GM19351 (cell line): ENCODE measurements at regions not wholly inside any gene's neighbourhood (a gene's known extent, or its start where the extent isn't known, plus 50 kb on each side); places are given as distances from the start of the nearest gene placed in this dataset.
"Not testable (repeated sequence)": the region's sequence is repeated elsewhere in the genome, so short reads cannot be mapped to it uniquely, and the experiment has no call there.

Experiments
- ATAC-seq: cut with Tn5 transposase; IDR thresholded peaks from one replicate; pipeline ENCODE4 v1.9.1; 2021; ENCODE audit warnings: mild to moderate bottlenecking, moderate library complexity; ENCODE audit not compliant: unreplicated experiment

- ATAC-seq = no peak
These were observed 238.8 kb downstream of the AACS start for GRCh38 chr12:125304029-125304428.

- no peak for ATAC-seq
These were observed 240.0 kb downstream of the AACS start for GRCh38 chr12:125305231-125305630.

GRCh38 chr12:125310461-125310860 lies 245.2 kb downstream of the AACS start:
- no peak for ATAC-seq

- ATAC-seq = no peak
These were observed 245.8 kb downstream of the AACS start for GRCh38 chr12:125311050-125311449.

GRCh38 chr12:125312471-125312870 lies 247.2 kb downstream of the AACS start:
- ATAC-seq = no peak

- no peak for ATAC-seq
These were observed 249.0 kb downstream of the AACS start for GRCh38 chr12:125314051-125314755.

GRCh38 chr12:125315771-125316170 lies 250.5 kb downstream of the AACS start:
- no peak for ATAC-seq

GRCh38 chr12:125320177-125320576 lies 254.9 kb downstream of the AACS start:
- no peak for ATAC-seq

GRCh38 chr12:125324861-125325490 lies 259.7 kb downstream of the AACS start:
- no peak for ATAC-seq

GRCh38 chr12:125329239-125330102 lies 264.2 kb downstream of the AACS start:
- no peak for ATAC-seq

GRCh38 chr12:125330645-125331341 lies 265.6 kb downstream of the AACS start:
- ATAC-seq = peak; percentile 88

GRCh38 chr12:125331342-125332052 lies 266.3 kb downstream of the AACS start:
- ATAC-seq = no peak

GRCh38 chr12:125332900-125333299 lies 267.7 kb downstream of the AACS start:
- no peak for ATAC-seq

GRCh38 chr12:125336246-125336645 lies 271.0 kb downstream of the AACS start:
- no peak for ATAC-seq

- no peak for ATAC-seq
These were observed 275.6 kb downstream of the AACS start for GRCh38 chr12:125340791-125341190.

- no peak for ATAC-seq
These were observed 276.2 kb downstream of the AACS start for GRCh38 chr12:125341422-125341821.

- no peak for ATAC-seq
These were observed 278.4 kb downstream of the AACS start for GRCh38 chr12:125343649-125344048.

- ATAC-seq = no peak
These were observed 281.1 kb downstream of the AACS start for GRCh38 chr12:125346362-125346761.

GRCh38 chr12:125351788-125352187 lies 286.6 kb downstream of the AACS start:
- no peak for ATAC-seq

GRCh38 chr12:125353002-125353401 lies 287.8 kb downstream of the AACS start:
- not testable (repeated sequence) for ATAC-seq
